ENCODE measurements at regions not wholly inside any gene's neighbourhood (a gene's known extent, or its start where the extent isn't known, plus 50 kb on each side); places are given as distances from the start of the nearest gene placed in this dataset.
A peak's percentile ranks its signal among the peaks of the same experiment; 100 is the strongest.

DNA sequence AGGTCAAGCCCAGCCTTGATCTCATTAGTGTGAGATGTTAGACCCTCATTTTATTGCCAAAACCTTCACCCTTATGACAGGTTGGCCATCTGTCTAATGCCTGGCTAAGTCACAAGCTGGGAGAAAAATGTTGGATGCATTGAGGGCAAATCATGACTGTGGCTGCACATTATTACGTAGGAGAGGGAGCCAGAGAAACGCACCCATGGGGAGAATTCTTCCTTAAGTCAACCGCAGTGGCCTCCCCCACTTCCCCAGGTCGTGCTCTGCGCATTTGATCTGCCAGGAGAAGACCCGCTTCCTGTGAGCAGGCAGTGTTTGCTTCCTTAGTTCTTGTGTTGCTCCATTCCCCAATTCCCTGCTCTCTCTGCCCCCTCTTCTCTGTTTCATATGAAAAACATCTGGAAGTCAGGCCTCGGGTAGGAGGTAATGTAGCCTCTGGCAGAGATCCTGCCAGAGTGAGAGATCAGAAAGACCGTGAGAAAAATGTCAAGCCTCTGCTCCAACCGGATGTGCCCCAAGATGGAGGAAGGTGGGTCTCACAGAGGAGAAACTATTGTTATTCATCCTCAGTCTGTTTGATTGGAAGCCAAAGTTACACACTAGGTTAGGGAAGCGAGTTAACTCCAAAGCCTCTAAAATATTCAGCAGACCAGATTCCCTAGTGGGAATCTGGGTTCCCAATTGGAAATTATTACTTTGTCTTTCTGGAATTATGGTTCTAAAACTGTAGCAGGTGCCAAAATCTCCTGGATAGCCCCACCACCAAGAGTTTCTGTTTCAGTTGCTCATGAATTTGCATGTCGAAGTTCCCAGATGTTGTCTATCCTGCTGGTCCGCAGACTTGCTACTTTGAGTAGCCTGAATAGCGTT lies 144.3 kb upstream of the PELI1 start:
- Mint-ChIP-seq H3K9me3 (ENCODE audit: unreplicated experiment) (no peaks in the 10 kb centered on the region), H3K36me3 (ENCODE audit: unreplicated experiment) (no peaks in the 10 kb centered on the region), H3K4me1 (ENCODE audit: unreplicated experiment) (peaks cover 39% of the 10 kb centered on the region), H3K27ac (ENCODE audit: unreplicated experiment) (peak overlapping the region; percentile 87), H3K4me3 (ENCODE audit: unreplicated experiment) (peak overlapping the region; percentile 3), H3K27me3 (ENCODE audit: unreplicated experiment) (peaks cover 2% of the 10 kb centered on the region)
- no peak for TF ChIP-seq CTCF (IDR thresholded peaks at IDR 0.05)
- DNase-seq (ENCODE audit: extremely low spot score, unreplicated experiment), result no peak

DNA sequence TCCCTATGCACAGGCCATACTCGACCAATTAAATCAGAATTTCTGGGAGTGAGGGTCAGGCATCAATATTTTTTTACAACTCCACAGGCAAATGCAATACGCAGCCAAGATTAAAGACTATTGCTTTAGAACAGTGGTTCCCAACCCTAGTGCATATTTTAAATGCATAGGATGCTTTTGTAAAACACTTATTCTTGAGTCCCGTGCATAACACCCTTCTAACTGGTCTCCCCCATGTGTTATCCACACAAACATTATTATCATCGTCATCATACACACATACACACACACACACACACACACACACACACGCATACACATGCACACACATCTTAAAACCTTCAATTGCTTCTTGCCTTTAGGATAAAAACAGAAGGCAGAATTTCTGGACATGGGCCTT lies 145.0 kb upstream of the PELI1 start:
- no peaks in the 10 kb centered on the region for H3K36me3 Mint-ChIP-seq (ENCODE audit: unreplicated experiment)

GRCh38 chr2:64289737-64290136 lies 145.5 kb upstream of the PELI1 start:
- H3K4me1 Mint-ChIP-seq (ENCODE audit: unreplicated experiment), result peaks cover 39% of the 10 kb centered on the region
- H3K9me3 Mint-ChIP-seq (ENCODE audit: unreplicated experiment), result no peaks in the 10 kb centered on the region
- no peak overlapping the region for H3K27ac Mint-ChIP-seq (ENCODE audit: unreplicated experiment)
- DNase-seq (ENCODE audit: extremely low spot score, unreplicated experiment), result no peak
- H3K4me3 Mint-ChIP-seq (ENCODE audit: unreplicated experiment), result no peak overlapping the region
- TF ChIP-seq CTCF (IDR thresholded peaks at IDR 0.05), result no peak
- peaks cover 2% of the 10 kb centered on the region for H3K27me3 Mint-ChIP-seq (ENCODE audit: unreplicated experiment)
- no peaks in the 10 kb centered on the region for H3K36me3 Mint-ChIP-seq (ENCODE audit: unreplicated experiment)

More for the DNA sequence above, 145.0 kb upstream of the PELI1 start:
- Mint-ChIP-seq H3K4me1 (ENCODE audit: unreplicated experiment) (peaks cover 39% of the 10 kb centered on the region), H3K27me3 (ENCODE audit: unreplicated experiment) (peaks cover 2% of the 10 kb centered on the region), H3K9me3 (ENCODE audit: unreplicated experiment) (no peaks in the 10 kb centered on the region), H3K4me3 (ENCODE audit: unreplicated experiment) (no peak overlapping the region), H3K27ac (ENCODE audit: unreplicated experiment) (peak overlapping the region; percentile 87)
- DNase-seq (ENCODE audit: extremely low spot score, unreplicated experiment), result no peak
- no peak for TF ChIP-seq CTCF (IDR thresholded peaks at IDR 0.05)

GRCh38 chr2:64291181-64291580 lies 147.0 kb upstream of the PELI1 start:
- H3K4me3 Mint-ChIP-seq (ENCODE audit: unreplicated experiment), result no peak overlapping the region
- H3K27me3 Mint-ChIP-seq (ENCODE audit: unreplicated experiment), result peaks cover 6% of the 10 kb centered on the region
- no peak for TF ChIP-seq CTCF (IDR thresholded peaks at IDR 0.05)
- H3K36me3 Mint-ChIP-seq (ENCODE audit: unreplicated experiment), result no peaks in the 10 kb centered on the region
- no peak overlapping the region for H3K27ac Mint-ChIP-seq (ENCODE audit: unreplicated experiment)
- no peaks in the 10 kb centered on the region for H3K9me3 Mint-ChIP-seq (ENCODE audit: unreplicated experiment)
- peaks cover 39% of the 10 kb centered on the region for H3K4me1 Mint-ChIP-seq (ENCODE audit: unreplicated experiment)
- no peak for DNase-seq (ENCODE audit: extremely low spot score, unreplicated experiment)

DNA sequence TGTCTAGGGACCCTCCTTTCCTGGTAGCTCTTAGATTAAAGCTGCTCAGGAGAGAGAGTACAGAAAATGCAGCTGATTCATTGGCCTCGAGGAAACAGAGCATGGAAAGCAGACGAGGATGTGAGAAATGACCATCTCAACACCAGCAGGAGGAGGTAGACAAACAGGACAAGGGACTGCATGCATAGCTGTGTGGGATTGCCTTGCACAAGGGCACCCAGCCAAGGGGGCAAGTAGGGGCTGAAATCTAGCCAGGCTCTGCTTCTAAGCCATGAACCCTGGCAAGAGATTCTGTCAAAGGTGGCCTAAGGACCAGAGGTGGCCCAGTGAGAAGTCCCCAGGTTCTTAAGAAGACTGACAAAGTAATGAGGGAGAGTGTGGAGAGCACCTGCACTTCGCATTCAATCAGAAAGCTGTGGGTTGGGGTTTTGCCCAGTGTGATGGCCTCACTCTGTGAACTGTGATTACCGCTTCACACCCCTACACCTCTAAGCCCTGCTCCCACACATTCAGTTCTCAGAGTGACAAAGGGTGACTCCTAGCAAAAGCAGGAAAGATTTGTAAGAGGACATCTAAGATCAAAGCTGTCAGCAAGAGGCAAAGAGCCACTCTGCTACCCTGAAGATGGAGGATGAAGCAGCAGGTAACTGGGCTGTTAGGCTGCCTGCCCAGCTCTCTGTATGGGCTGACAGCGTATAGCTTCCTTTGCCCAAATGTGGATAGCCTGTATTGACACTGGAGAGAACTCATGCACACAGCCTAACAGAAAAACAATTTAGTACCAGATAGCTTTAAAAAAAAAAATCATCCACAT lies 151.3 kb upstream of the PELI1 start:
- no peaks in the 10 kb centered on the region for H3K36me3 Mint-ChIP-seq (ENCODE audit: unreplicated experiment)
- no peak for TF ChIP-seq CTCF (IDR thresholded peaks at IDR 0.05)
- H3K27me3 Mint-ChIP-seq (ENCODE audit: unreplicated experiment), result peaks cover 34% of the 10 kb centered on the region
- no peak overlapping the region for H3K4me3 Mint-ChIP-seq (ENCODE audit: unreplicated experiment)
- no peak for DNase-seq (ENCODE audit: extremely low spot score, unreplicated experiment)
- no peaks in the 10 kb centered on the region for H3K9me3 Mint-ChIP-seq (ENCODE audit: unreplicated experiment)
- H3K4me1 Mint-ChIP-seq (ENCODE audit: unreplicated experiment), result peaks cover 7% of the 10 kb centered on the region
- no peak overlapping the region for H3K27ac Mint-ChIP-seq (ENCODE audit: unreplicated experiment)
